GM13976 (cell line): ENCODE measurements at regions not wholly inside any gene's neighbourhood (a gene's known extent, or its start where the extent isn't known, plus 50 kb on each side); places are given as distances from the start of the nearest gene placed in this dataset.

Source experiments
- DNase-seq: peaks from one replicate; pipeline ENCODE4 v3.0.0; 2012; ENCODE audit warnings: low spot score
- CTCF ChIP-seq: IDR thresholded peaks from 2 replicates; pipeline ENCODE4 v1.5.1; 2012; ENCODE audit warnings: borderline replicate concordance, mild to moderate bottlenecking; ENCODE audit not compliant: insufficient read depth; ENCODE audit errors: extremely low read depth, missing control alignments, control extremely low read depth
- in situ Hi-C: fragments of 300-500 bp; cut with MboI; formaldehyde crosslinking; loops from one replicate; pipeline ENCODE4 v1.12.0; 2022; ENCODE audit warnings: low sequenced_read_pairs, mixed read lengths, inconsistent platforms; ENCODE audit not compliant: unreplicated experiment

GRCh38 chr2:213202011-213202410 is 50.6 kb upstream of the IKZF2 start:
- in situ Hi-C loops: no loop called here
- no peak for TF ChIP-seq CTCF
- DNase-seq: no peak

GRCh38 chr2:213205944-213206343 is 54.5 kb upstream of the IKZF2 start:
- in situ Hi-C loops: no loop called here
- TF ChIP-seq CTCF: no peak
- DNase-seq: no peak

GRCh38 chr2:213213186-213213585 is 61.8 kb upstream of the IKZF2 start:
- in situ Hi-C loops: no loop called here

GRCh38 chr2:213214209-213214608 is 62.8 kb upstream of the IKZF2 start:
- no peak for TF ChIP-seq CTCF
- no peak for DNase-seq
- in situ Hi-C loops: no loop called here

More at GRCh38 chr2:213213186-213213585, 61.8 kb upstream of the IKZF2 start:
- DNase-seq: no peak
- no peak for TF ChIP-seq CTCF

GRCh38 chr2:213216461-213216860 is 65.0 kb upstream of the IKZF2 start:
- in situ Hi-C loops: no loop called here
- no peak for TF ChIP-seq CTCF
- no peak for DNase-seq

GRCh38 chr2:213219816-213220215 is 64.4 kb upstream of the SPAG16 start:
- no peak for DNase-seq
- no peak for TF ChIP-seq CTCF
- in situ Hi-C loops: no loop called here

GRCh38 chr2:213220967-213221603 is 63.2 kb upstream of the SPAG16 start:
- TF ChIP-seq CTCF: no peak
- no peak for DNase-seq
- in situ Hi-C loops: no loop called here
